IMR-90 (cell line): ENCODE measurements at regions not wholly inside any gene's neighbourhood (a gene's known extent, or its start where the extent isn't known, plus 50 kb on each side); places are given as distances from the start of the nearest gene placed in this dataset.

Experiments used
- ATAC-seq: fragments of 200-7000 bp; cut with Tn5 transposase; 2 replicates; pipeline ENCODE4 v1.9.1; 2020; ENCODE audit warnings: low read depth, mild to moderate bottlenecking, moderate library complexity
- BruUV-seq: library from RNA; stranded (reverse); fragments of 400-500 nt; replicated peaks from 2 replicates; lab custom pipeline; 2021; lab: Mats Ljungman, UMichigan
- CTCF ChIA-PET: fragments of 300-600 bp; formaldehyde crosslinking; extraction: SDS; loops from one replicate; lab custom pipeline; 2021; ENCODE audit warnings: antibody characterized with exemption; lab: Yijun Ruan, JAX
- POLR2A ChIA-PET: fragments of 300-600 bp; sonication (Branson Sonifier 250); formaldehyde crosslinking; loops from one replicate; lab custom pipeline; 2022; ENCODE audit warnings: antibody characterized with exemption; ENCODE audit not compliant: unreplicated experiment; lab: Charles Lee
- DNase-seq: peaks from one replicate; pipeline ENCODE4 v3.0.0; 2013
- H2AFZ ChIP-seq: replicated peaks from 2 replicates; pipeline ENCODE3; 2013; ENCODE audit warnings: low read length, mild to moderate bottlenecking; ENCODE audit not compliant: poor library complexity
- H2AK5ac ChIP-seq: 2 replicates; pipeline ENCODE4 v1.6.1; 2013; ENCODE audit warnings: low read depth, low read length, inconsistent platforms
- H2AK9ac ChIP-seq: replicated peaks from 2 replicates; pipeline ENCODE3; 2013; ENCODE audit warnings: mild to moderate bottlenecking, low read depth, low read length, moderate library complexity; ENCODE audit not compliant: poor library complexity
- H2BK120ac ChIP-seq: 2 replicates; pipeline ENCODE4 v1.6.1; 2013; ENCODE audit warnings: low read depth, low read length, inconsistent platforms
- H2BK15ac ChIP-seq: 3 replicates; pipeline ENCODE4 v1.6.1; 2013; ENCODE audit warnings: low read depth, low read length, inconsistent platforms
- H2BK20ac ChIP-seq: 2 replicates; pipeline ENCODE4 v1.6.1; 2013; ENCODE audit warnings: low read depth, mild to moderate bottlenecking, inconsistent platforms, low read length, moderate library complexity
- H2BK5ac ChIP-seq: 2 replicates; pipeline ENCODE4 v1.6.1; 2013; ENCODE audit warnings: mild to moderate bottlenecking, low read depth, low read length, inconsistent platforms; ENCODE audit not compliant: poor library complexity, severe bottlenecking
- H3K14ac ChIP-seq: replicated peaks from 2 replicates; pipeline ENCODE4 v1.6.1; 2013; ENCODE audit warnings: low read depth, low read length, inconsistent platforms
- H3K18ac ChIP-seq: 2 replicates; pipeline ENCODE4 v1.6.1; 2013; ENCODE audit warnings: low read depth, low read length, control low read depth
- H3K23ac ChIP-seq: 2 replicates; pipeline ENCODE4 v1.6.1; 2013; ENCODE audit warnings: low read depth, low read length, inconsistent platforms
- H3K27ac ChIP-seq: 2 replicates; pipeline ENCODE4 v1.5.1; 2013; ENCODE audit warnings: mild to moderate bottlenecking, control low read depth, low read length; ENCODE audit not compliant: insufficient read depth
- H3K27me3 ChIP-seq: 2 replicates; pipeline ENCODE4 v1.6.1; 2013; ENCODE audit warnings: low read length; ENCODE audit not compliant: control insufficient read depth, insufficient read depth
- H3K36me3 ChIP-seq: 2 replicates; pipeline ENCODE4 v1.6.1; 2013; ENCODE audit warnings: low read length, mixed read lengths; ENCODE audit not compliant: control insufficient read depth, insufficient read depth
- H3K4ac ChIP-seq: 2 replicates; pipeline ENCODE4 v1.6.1; 2013; ENCODE audit warnings: low read depth, low read length, inconsistent platforms
- H3K4me1 ChIP-seq: 2 replicates; pipeline ENCODE4 v1.6.1; 2013; ENCODE audit warnings: low read length, mixed read lengths; ENCODE audit not compliant: control insufficient read depth, insufficient read depth
- H3K4me2 ChIP-seq: 2 replicates; pipeline ENCODE4 v1.6.1; 2013; ENCODE audit warnings: low read depth, mild to moderate bottlenecking, control low read depth, low read length, moderate library complexity
- H3K4me3 ChIP-seq: 2 replicates; pipeline ENCODE4 v1.5.1; 2013; ENCODE audit warnings: low read depth, mild to moderate bottlenecking, control low read depth, low read length, moderate library complexity; ENCODE audit not compliant: insufficient read depth
- H3K56ac ChIP-seq: 2 replicates; pipeline ENCODE4 v1.6.1; 2013; ENCODE audit warnings: low read length, inconsistent platforms; ENCODE audit not compliant: insufficient read depth; ENCODE audit errors: extremely low read depth
- H3K79me1 ChIP-seq, 2 experiments: 2 replicates each; pipeline ENCODE4 v1.6.1; 2013; ENCODE audit warnings: low read length in 2 of 2, inconsistent platforms in 1 of 2, low read depth in 1 of 2
- H3K9ac ChIP-seq: 2 replicates; pipeline ENCODE4 v1.6.1; 2013; ENCODE audit warnings: low read depth, low read length, control low read depth
- H3K9me1 ChIP-seq: 2 replicates; pipeline ENCODE4 v1.6.1; 2013; ENCODE audit warnings: low read length, inconsistent platforms; ENCODE audit not compliant: insufficient read depth
- H3K9me3 ChIP-seq: 2 replicates; pipeline ENCODE4 v1.6.1; 2013; ENCODE audit warnings: low read length; ENCODE audit not compliant: control insufficient read depth, insufficient read depth
- H4K20me1 ChIP-seq: 2 replicates; pipeline ENCODE4 v1.6.1; 2013; ENCODE audit warnings: low read length, inconsistent platforms; ENCODE audit not compliant: insufficient read depth
- H4K5ac ChIP-seq: 2 replicates; pipeline ENCODE4 v1.6.1; 2013; ENCODE audit warnings: mild to moderate bottlenecking, low read depth, low read length, control low read depth
- H4K8ac ChIP-seq, 2 experiments: 2 replicates each; pipeline ENCODE4 v1.6.1; 2013; ENCODE audit warnings: low read depth in 2 of 2, low read length in 2 of 2, control low read depth in 1 of 2, inconsistent platforms in 1 of 2
- H4K91ac ChIP-seq: 2 replicates; pipeline ENCODE4 v1.6.1; 2013; ENCODE audit warnings: low read depth, low read length, inconsistent platforms; ENCODE audit not compliant: insufficient read depth
- BHLHE40 ChIP-seq: fragments of 150-350 bp; IDR thresholded peaks from 2 replicates; pipeline ENCODE4 v1.6.1; 2016; ENCODE audit warnings: mild to moderate bottlenecking, low read depth, low read length
- CEBPB ChIP-seq: IDR thresholded peaks from 2 replicates; pipeline ENCODE4 v1.6.1; 2012; ENCODE audit warnings: low read depth, low read length, improper control_type of control experiment
- MAFK ChIP-seq: IDR thresholded peaks from 2 replicates; pipeline ENCODE4 v1.6.1; 2012; ENCODE audit warnings: low read depth, low read length, improper control_type of control experiment
- MXI1 ChIP-seq: IDR thresholded peaks from 2 replicates; pipeline ENCODE4 v1.6.1; 2012; ENCODE audit warnings: low read depth, mild to moderate bottlenecking, low read length, moderate library complexity, borderline replicate concordance
- SMC3 ChIP-seq: fragments of 150-350 bp; IDR thresholded peaks from 2 replicates; pipeline ENCODE4 v1.6.1; 2016; ENCODE audit warnings: low read depth, mild to moderate bottlenecking, antibody characterized with exemption, low read length, moderate library complexity
- WGBS, 2 experiments: methylation state at CpG; one replicate each; pipeline versions ENCODE4 v1.1.5 to v1.1.7; 2013; ENCODE audit warnings: missing lambda C conversion rate in 2 of 2; ENCODE audit not compliant: insufficient read length in 1 of 2; ENCODE audit errors: extremely low coverage in 2 of 2; 5-methylcytosine and 5-hydroxymethylcytosine counted together
- dilution Hi-C: fragments of 300-500 bp; cut with HindIII; formaldehyde crosslinking; loops from one replicate; pipeline ENCODE4 v1.14.3; 2018; ENCODE audit warnings: low sequenced_read_pairs; ENCODE audit not compliant: unreplicated experiment
- in situ Hi-C: fragments of 300-500 bp; cut with MboI; formaldehyde crosslinking; loops from 3 replicates; pipeline ENCODE4 v1.14.3; 2019; ENCODE audit warnings: low sequenced_read_pairs, inconsistent platforms, mixed read lengths
- intact Hi-C: fragments of 100-400 bp; cut with micrococcal nuclease; formaldehyde crosslinking; loops from 2 replicates; pipeline ENCODE4 v1.10.0; 2022

- no peak overlapping the region for H3K9ac ChIP-seq
- DNase-seq = no peak
- no peak overlapping the region for H3K14ac ChIP-seq
- no peak overlapping the region for H4K91ac ChIP-seq
- H2AK5ac ChIP-seq = no peak overlapping the region
- no peak overlapping the region for H3K18ac ChIP-seq
- CTCF ChIA-PET = no interaction called here
- no peak overlapping the region for H3K23ac ChIP-seq
- ATAC-seq = no peak
- H3K27me3 ChIP-seq = no peaks in the 10 kb centered on the region; the same call in 1 of the 2 replicates
- no peak overlapping the region for H2AFZ ChIP-seq
- TF ChIP-seq CEBPB (no peak), MAFK (no peak), SMC3 (no peak), BHLHE40 (no peak), MXI1 (no peak)
- H3K4me3 ChIP-seq = no peak overlapping the region
- dilution Hi-C loops (no loop called here), intact Hi-C loops (no loop called here), in situ Hi-C loops (no loop called here)
- H3K4me2 ChIP-seq = no peak overlapping the region
- POLR2A ChIA-PET = no interaction called here
- H3K9me1 ChIP-seq = no peaks in the 10 kb centered on the region
- WGBS, 2 experiments = no CpG with 5 or more reads among the region's 1 CpG
- H4K20me1 ChIP-seq = no peaks in the 10 kb centered on the region
- H2BK15ac ChIP-seq = no peak overlapping the region
- no peak overlapping the region for H2BK120ac ChIP-seq
- H4K8ac ChIP-seq = no peak overlapping the region
- BruUV-seq = no TSS peak
- no peaks in the 10 kb centered on the region for H3K36me3 ChIP-seq
- H3K9me3 ChIP-seq = no peaks in the 10 kb centered on the region
- no peak overlapping the region for H4K5ac ChIP-seq
- no peaks in the 10 kb centered on the region for H3K4me1 ChIP-seq
- no peak overlapping the region for H3K27ac ChIP-seq
- H3K4ac ChIP-seq = no peak overlapping the region
- H2AK9ac ChIP-seq = no peak overlapping the region
- H2BK20ac ChIP-seq = no peak overlapping the region
- no peak overlapping the region for H3K56ac ChIP-seq
- H3K79me1 ChIP-seq = no peaks in the 10 kb centered on the region
- no peak overlapping the region for H2BK5ac ChIP-seq
Observed at GRCh38 chr2:48812416-48812815, 56.9 kb upstream of the LHCGR start.
